ENCODE measurements at regions not wholly inside any gene's neighbourhood (a gene's known extent, or its start where the extent isn't known, plus 50 kb on each side); places are given as distances from the start of the nearest gene placed in this dataset.
"Not testable (repeated sequence)": the region's sequence is repeated elsewhere in the genome, so short reads cannot be mapped to it uniquely, and the experiment has no call there.

DNA sequence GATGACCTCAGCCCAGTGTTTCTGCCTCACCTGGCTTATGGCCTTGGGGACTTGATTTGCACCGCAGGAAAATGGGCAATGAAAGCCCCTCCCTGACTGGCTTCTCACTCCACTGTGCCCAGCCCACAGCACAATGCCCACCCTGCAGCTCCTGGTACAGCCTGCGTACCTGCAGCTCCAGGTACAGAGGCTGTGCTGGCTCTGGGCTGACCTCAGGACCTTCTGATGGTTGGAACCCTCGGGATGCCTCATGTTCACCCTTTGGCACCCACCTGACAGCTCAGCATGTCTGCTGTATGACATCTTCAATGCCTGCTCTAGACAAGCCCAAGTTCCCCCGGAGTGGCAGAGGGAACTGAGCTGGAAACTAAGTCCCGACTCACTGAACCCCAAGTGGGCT is 87.1 kb downstream of the ALG10 start:
- POLR2A ChIA-PET (ENCODE audit: partially characterized antibody): no interaction called here
- intact Hi-C loops (cut with micrococcal nuclease): no loop called here
- H3K9me3 Mint-ChIP-seq: no peaks in the 10 kb centered on the region
- Histone ChIP-seq H3K36me3 (ENCODE audit: insufficient read depth, low read length) (no peaks in the 10 kb centered on the region), H3K4me3 (ENCODE audit: low read length in 2 of 2) (no peak overlapping the region), H3K9me3 (ENCODE audit: control insufficient read depth in 1 of 2, low read length in 2 of 2) (no peaks in the 10 kb centered on the region), H3K27ac (ENCODE audit: low read depth, low read length) (no peak overlapping the region), H3K27me3 (ENCODE audit: insufficient read depth, low read length) (no peaks in the 10 kb centered on the region), H3K4me1 (ENCODE audit: insufficient read depth, low read length) (no peaks in the 10 kb centered on the region)
- no peaks in the 10 kb centered on the region for H3K36me3 Mint-ChIP-seq
- peaks cover 3 to 16% of the 10 kb centered on the region in 2 donors for H3K27me3 Mint-ChIP-seq
- DNase-seq: no peak
- no peak overlapping the region for H3K27ac Mint-ChIP-seq
- no peaks in the 10 kb centered on the region for H3K4me1 Mint-ChIP-seq
- no peak overlapping the region for H3K4me3 Mint-ChIP-seq
- CTCF ChIA-PET (ENCODE audit: partially characterized antibody): no interaction called here

DNA sequence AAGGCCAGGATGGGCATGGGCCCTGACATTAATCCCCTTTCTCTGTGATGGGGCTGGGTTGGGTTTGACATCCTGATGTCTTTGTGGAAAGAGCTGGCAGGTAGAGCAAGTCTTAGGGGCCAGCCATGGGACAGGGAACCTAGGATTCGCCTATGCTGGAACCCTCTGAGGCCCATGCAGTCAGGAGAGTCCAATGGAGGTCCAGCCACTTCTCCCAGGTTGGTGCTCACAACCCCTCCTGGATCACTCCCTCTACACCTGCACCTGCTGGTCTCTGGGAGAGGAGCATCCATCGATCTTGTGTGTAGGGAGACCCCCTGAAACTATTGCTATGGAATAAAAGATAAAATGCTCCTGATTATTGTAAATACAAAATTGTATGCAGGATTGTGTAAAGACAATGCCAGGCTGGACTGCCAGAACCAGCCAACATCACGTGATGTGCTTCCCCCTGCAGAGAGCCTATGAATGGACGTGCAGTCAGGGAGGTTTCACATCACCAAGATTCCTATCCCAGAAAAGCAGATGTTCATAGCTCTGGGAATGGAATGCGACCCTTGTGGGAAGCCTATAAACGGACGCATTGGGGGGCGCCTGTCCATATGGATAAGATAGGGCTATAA is 87.7 kb downstream of the ALG10 start:
- H3K4me3 ChIP-seq (ENCODE audit: low read length in 2 of 2); H3K27me3 ChIP-seq (ENCODE audit: insufficient read depth, low read length); DNase-seq; H3K4me3 Mint-ChIP-seq; H3K36me3 Mint-ChIP-seq; CTCF ChIA-PET (ENCODE audit: partially characterized antibody); H3K27ac ChIP-seq (ENCODE audit: low read depth, low read length); H3K9me3 Mint-ChIP-seq; intact Hi-C loops (cut with micrococcal nuclease); POLR2A ChIA-PET (ENCODE audit: partially characterized antibody); H3K4me1 Mint-ChIP-seq; H3K36me3 ChIP-seq (ENCODE audit: insufficient read depth, low read length); H3K27ac Mint-ChIP-seq; H3K4me1 ChIP-seq (ENCODE audit: insufficient read depth, low read length); H3K9me3 ChIP-seq (ENCODE audit: control insufficient read depth in 1 of 2, low read length in 2 of 2): not testable (repeated sequence)
- H3K27me3 Mint-ChIP-seq: peaks cover 3 to 13% of the 10 kb centered on the region in 2 donors

DNA sequence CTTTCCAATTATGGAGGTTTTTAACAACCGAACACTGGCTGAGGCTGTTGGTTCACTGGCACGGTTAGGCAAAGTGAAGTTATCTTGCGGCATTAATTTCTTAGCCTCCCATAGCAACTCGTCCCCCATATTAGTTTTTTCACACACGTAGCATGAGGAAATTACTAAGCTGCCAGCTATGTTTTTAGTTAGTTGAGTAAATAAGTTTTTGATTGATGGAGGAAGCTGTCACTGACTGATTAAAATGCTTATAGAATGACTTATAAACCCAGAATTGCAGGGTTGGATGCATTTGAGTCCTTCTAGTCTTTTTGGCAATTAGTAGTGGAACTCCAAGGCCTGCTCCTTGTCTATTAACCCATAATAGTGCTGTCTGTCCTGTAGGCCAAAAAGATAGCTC is 97.1 kb downstream of the ALG10 start:
- no peak overlapping the region for H3K27ac ChIP-seq (ENCODE audit: low read depth, low read length)
- no peaks in the 10 kb centered on the region for H3K27me3 ChIP-seq (ENCODE audit: insufficient read depth, low read length)
- H3K4me3 ChIP-seq (ENCODE audit: low read length in 2 of 2): no peak overlapping the region
- DNase-seq: no peak
- Mint-ChIP-seq H3K4me3 (no peak overlapping the region), H3K36me3 (no peaks in the 10 kb centered on the region), H3K27ac (no peak overlapping the region), H3K9me3 (no peaks in the 10 kb centered on the region), H3K27me3 (no peaks in the 10 kb centered on the region), H3K4me1 (peaks cover 0 to 2% (median 1%) of the 10 kb centered on the region in 4 donors)
- no peaks in the 10 kb centered on the region for H3K36me3 ChIP-seq (ENCODE audit: insufficient read depth, low read length)
- intact Hi-C loops (cut with micrococcal nuclease): no loop called here
- no peaks in the 10 kb centered on the region for H3K9me3 ChIP-seq (ENCODE audit: control insufficient read depth in 1 of 2, low read length in 2 of 2)
- POLR2A ChIA-PET (ENCODE audit: partially characterized antibody): no interaction called here
- no peaks in the 10 kb centered on the region for H3K4me1 ChIP-seq (ENCODE audit: insufficient read depth, low read length)
- CTCF ChIA-PET (ENCODE audit: partially characterized antibody): interaction anchor here (1.1 to 1.7 kb wide), 3 partner anchors 13 to 99 kb away, joined by 3 to 5 read pairs (median 4); no protein-coding TSS in a partner anchor

DNA sequence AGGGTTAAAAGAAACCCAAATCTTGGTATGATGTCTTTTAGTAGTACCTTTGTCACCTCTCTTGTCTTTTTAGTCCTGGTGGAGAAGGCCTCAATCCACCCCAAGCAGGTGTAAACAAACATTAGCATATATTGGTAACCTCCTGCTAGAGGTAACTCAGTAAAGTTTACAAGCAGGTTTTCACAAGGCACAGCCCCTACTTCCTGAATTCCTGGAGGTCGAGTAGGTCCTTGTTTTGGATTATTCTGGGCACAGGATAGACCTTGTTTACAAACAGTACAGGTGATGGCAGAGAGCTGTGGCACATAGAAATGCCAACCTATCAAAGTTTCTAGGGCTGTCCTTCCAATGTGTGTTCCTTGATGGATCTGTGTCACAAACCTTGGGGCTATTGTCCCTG is 99.1 kb downstream of the ALG10 start:
- H3K4me3 Mint-ChIP-seq: no peak overlapping the region
- H3K27me3 Mint-ChIP-seq: no peaks in the 10 kb centered on the region
- Histone ChIP-seq H3K27me3 (ENCODE audit: insufficient read depth, low read length) (no peaks in the 10 kb centered on the region), H3K9me3 (ENCODE audit: control insufficient read depth in 1 of 2, low read length in 2 of 2) (no peaks in the 10 kb centered on the region), H3K4me1 (ENCODE audit: insufficient read depth, low read length) (peaks cover 11% of the 10 kb centered on the region), H3K27ac (ENCODE audit: low read depth, low read length) (no peak overlapping the region), H3K4me3 (ENCODE audit: low read length in 2 of 2) (no peak overlapping the region), H3K36me3 (ENCODE audit: insufficient read depth, low read length) (no peaks in the 10 kb centered on the region)
- no peak overlapping the region for H3K27ac Mint-ChIP-seq
- ChIA-PET POLR2A (ENCODE audit: partially characterized antibody) (no interaction called here), CTCF (ENCODE audit: partially characterized antibody) (interaction anchor here (1.6 to 2.1 kb wide), 4 partner anchors 9 to 97 kb away, joined by 3 to 7 read pairs (median 5); no protein-coding TSS in a partner anchor)
- no peak for DNase-seq
- H3K36me3 Mint-ChIP-seq: no peaks in the 10 kb centered on the region
- intact Hi-C loops (cut with micrococcal nuclease): loop anchor here (5.0 to 10.0 kb wide), 2 partner anchors 97 to 1364 kb away; partner anchors contain the start of genes ALG10 and YARS2
- H3K9me3 Mint-ChIP-seq: no peaks in the 10 kb centered on the region
- H3K4me1 Mint-ChIP-seq: peaks cover 6 to 12% (median 9%) of the 10 kb centered on the region in 4 donors

DNA sequence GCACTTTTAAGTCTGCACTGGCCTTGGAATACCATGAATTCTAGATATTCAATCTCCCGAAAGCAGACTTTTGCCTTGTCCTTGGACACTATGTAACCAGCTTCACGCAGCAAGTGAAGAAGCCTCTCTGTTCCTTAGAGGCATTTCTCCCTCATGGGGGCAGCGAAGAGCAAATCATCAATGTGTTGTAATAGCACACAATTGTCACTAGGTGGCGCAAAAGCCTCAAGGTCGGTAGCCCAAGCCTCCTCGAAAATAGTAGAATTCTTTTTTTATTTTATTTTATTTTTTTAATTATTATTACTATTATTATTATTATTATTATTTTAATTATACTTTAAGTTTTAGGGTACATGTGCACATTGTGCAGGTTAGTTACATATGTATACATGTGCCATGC is 100.8 kb downstream of the ALG10 start:
- H3K9me3 ChIP-seq (ENCODE audit: control insufficient read depth in 1 of 2, low read length in 2 of 2); H3K27me3 Mint-ChIP-seq; H3K9me3 Mint-ChIP-seq; H3K4me3 ChIP-seq (ENCODE audit: low read length in 2 of 2); H3K27ac ChIP-seq (ENCODE audit: low read depth, low read length); H3K36me3 Mint-ChIP-seq; POLR2A ChIA-PET (ENCODE audit: partially characterized antibody); H3K4me3 Mint-ChIP-seq; H3K27me3 ChIP-seq (ENCODE audit: insufficient read depth, low read length); H3K36me3 ChIP-seq (ENCODE audit: insufficient read depth, low read length); H3K27ac Mint-ChIP-seq: not testable (repeated sequence)
- peak in 4 of 5 donors; percentile 54 to 58 (median 55) for DNase-seq
- CTCF ChIA-PET (ENCODE audit: partially characterized antibody): interaction anchor here (0.6 to 2.1 kb wide), 9 partner anchors 8 to 1367 kb away, joined by 3 to 7 read pairs (median 5); partner anchors contain the start of gene YARS2
- H3K4me1 Mint-ChIP-seq: peaks cover 12 to 19% (median 14%) of the 10 kb centered on the region in 4 donors
- H3K4me1 ChIP-seq (ENCODE audit: insufficient read depth, low read length): peaks cover 14% of the 10 kb centered on the region
- intact Hi-C loops (cut with micrococcal nuclease): loop anchor here (5.0 to 10.0 kb wide), 2 partner anchors 98 to 1366 kb away; partner anchors contain the start of genes ALG10 and YARS2

DNA sequence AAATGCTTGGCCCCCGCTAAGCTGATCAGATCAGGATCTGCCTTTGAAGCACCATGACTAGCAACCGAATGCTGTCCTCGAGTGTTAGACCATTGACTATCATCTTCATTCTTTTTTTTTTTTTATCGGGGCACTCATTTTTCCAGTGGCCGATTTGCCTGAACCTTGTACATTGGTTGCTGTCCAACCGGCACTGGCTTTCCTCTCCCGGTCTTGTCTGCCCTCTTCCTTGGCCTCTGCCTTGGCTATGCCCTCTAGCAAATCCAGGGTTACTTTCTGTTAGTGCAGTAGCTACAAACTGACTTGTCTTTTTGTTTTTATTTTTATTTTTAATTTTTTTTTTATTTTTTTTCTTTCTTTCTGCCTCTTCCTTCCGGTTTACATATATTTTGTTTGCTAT is 102.3 kb downstream of the ALG10 start:
- Mint-ChIP-seq H3K4me1 (peaks cover 12 to 19% (median 14%) of the 10 kb centered on the region in 4 donors), H3K4me3 (no peak overlapping the region), H3K9me3 (peaks cover 0 to 2% (median 0%) of the 10 kb centered on the region in 8 donors), H3K36me3 (peaks cover 0 to 4% of the 10 kb centered on the region in 2 donors), H3K27ac (no peak overlapping the region), H3K27me3 (peaks cover 4 to 5% of the 10 kb centered on the region in 2 donors)
- H3K4me1 ChIP-seq (ENCODE audit: insufficient read depth, low read length): peaks cover 14% of the 10 kb centered on the region
- intact Hi-C loops (cut with micrococcal nuclease): loop anchor here (5.0 to 10.0 kb wide), 2 partner anchors 100 to 1367 kb away; partner anchors contain the start of genes ALG10 and YARS2
- no peaks in the 10 kb centered on the region for H3K36me3 ChIP-seq (ENCODE audit: insufficient read depth, low read length)
- no peak for DNase-seq
- POLR2A ChIA-PET (ENCODE audit: partially characterized antibody): no interaction called here
- no peak overlapping the region for H3K4me3 ChIP-seq (ENCODE audit: low read length in 2 of 2)
- no peaks in the 10 kb centered on the region for H3K9me3 ChIP-seq (ENCODE audit: control insufficient read depth in 1 of 2, low read length in 2 of 2)
- no peaks in the 10 kb centered on the region for H3K27me3 ChIP-seq (ENCODE audit: insufficient read depth, low read length)
- no peak overlapping the region for H3K27ac ChIP-seq (ENCODE audit: low read depth, low read length)
- CTCF ChIA-PET (ENCODE audit: partially characterized antibody): interaction anchor here (0.6 to 1.0 kb wide), 2 partner anchors 10 to 91 kb away, joined by 3 read pairs; no protein-coding TSS in a partner anchor

DNA sequence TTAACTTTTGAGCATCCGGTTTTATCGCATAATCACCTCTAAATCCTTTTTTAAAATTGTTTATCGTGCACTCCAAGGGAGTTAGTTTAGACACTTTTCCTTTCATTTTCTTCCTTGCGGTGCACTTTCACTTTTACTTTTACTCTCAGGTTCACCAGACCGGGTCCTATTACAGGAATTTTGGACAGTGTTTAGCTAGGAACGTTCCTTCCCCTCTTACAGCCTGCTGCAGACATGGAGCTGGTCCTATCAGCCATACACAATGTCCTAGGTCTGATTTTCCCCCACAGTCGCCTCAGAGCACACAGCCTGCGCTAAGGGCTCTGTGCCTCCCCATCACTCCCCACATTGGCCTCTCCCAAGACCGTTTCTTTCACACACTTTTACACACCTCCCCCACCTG is 103.9 kb downstream of the ALG10 start:
- peaks cover 0 to 2% (median 0%) of the 10 kb centered on the region in 8 donors for H3K9me3 Mint-ChIP-seq
- peaks cover 4 to 5% of the 10 kb centered on the region in 2 donors for H3K27me3 Mint-ChIP-seq
- ChIA-PET POLR2A (ENCODE audit: partially characterized antibody) (no interaction called here), CTCF (ENCODE audit: partially characterized antibody) (interaction anchor here (2.1 kb wide), 1 partner anchor 1371 kb away, joined by 6 read pairs; the partner anchor contains the start of gene YARS2)
- Histone ChIP-seq H3K9me3 (ENCODE audit: control insufficient read depth in 1 of 2, low read length in 2 of 2) (no peaks in the 10 kb centered on the region), H3K4me1 (ENCODE audit: insufficient read depth, low read length) (peaks cover 14% of the 10 kb centered on the region), H3K4me3 (ENCODE audit: low read length in 2 of 2) (peak overlapping the region; percentile 25 to 60), H3K27ac (ENCODE audit: low read depth, low read length) (no peak overlapping the region), H3K27me3 (ENCODE audit: insufficient read depth, low read length) (no peaks in the 10 kb centered on the region), H3K36me3 (ENCODE audit: insufficient read depth, low read length) (no peaks in the 10 kb centered on the region)
- intact Hi-C loops (cut with micrococcal nuclease): loop anchor here (10.0 kb wide), 1 partner anchor 101 kb away; the partner anchor contains the start of gene ALG10
- H3K27ac Mint-ChIP-seq: peak overlapping the region in 6 of 7 donors; percentile 2 to 93 (median 81)
- H3K4me3 Mint-ChIP-seq: peak overlapping the region; percentile 71 to 88 (median 84)
- peaks cover 0 to 4% of the 10 kb centered on the region in 2 donors for H3K36me3 Mint-ChIP-seq
- DNase-seq: peak in 3 of 5 donors; percentile 9 to 30 (median 12)
- peaks cover 12 to 19% (median 14%) of the 10 kb centered on the region in 4 donors for H3K4me1 Mint-ChIP-seq
